Left lung (tissue), 4 donors: ENCODE measurements at regions not wholly inside any gene's neighbourhood (a gene's known extent, or its start where the extent isn't known, plus 50 kb on each side); places are given as distances from the start of the nearest gene placed in this dataset.

Experiments
- ATAC-seq: fragments of 200-7000 bp; cut with Tn5 transposase; one replicate; pipeline ENCODE4 v1.9.1; 2020; ENCODE audit warnings: moderate library complexity
- DNase-seq, 4 donors: peaks; one replicate each; pipeline ENCODE4 v3.0.0-alpha.2; 2013 to 2020
- H3K27ac ChIP-seq, 2 donors: fragments of 200-600 bp; sonication (generic) in 1 of 2; one replicate each; pipeline versions ENCODE4 v1.5.0 to v1.8.0; 2020 to 2021
- H3K27me3 ChIP-seq, 2 donors: fragments of 200-600 bp; sonication (generic) in 1 of 2; one replicate each; pipeline versions ENCODE4 v1.5.0 to v1.8.0; 2020 to 2021
- H3K36me3 ChIP-seq, 2 donors: fragments of 200-600 bp; sonication (generic) in 1 of 2; one replicate each; pipeline versions ENCODE4 v1.5.0 to v1.8.0; 2020 to 2021
- H3K4me1 ChIP-seq, 2 donors: fragments of 200-600 bp; one replicate each; pipeline ENCODE4 v1.8.0; 2021
- H3K4me3 ChIP-seq, 2 donors: fragments of 200-600 bp; sonication (generic) in 1 of 2; one replicate each; pipeline versions ENCODE4 v1.5.0 to v1.8.0; 2020 to 2021; ENCODE audit warnings: mild to moderate bottlenecking in 1 of 2
- H3K9me3 ChIP-seq, 2 donors: fragments of 200-600 bp; sonication (generic) in 1 of 2; one replicate each; pipeline versions ENCODE4 v1.5.0 to v1.8.0; 2020 to 2021
- CTCF ChIP-seq, 2 donors: fragments of 200-600 bp; sonication (generic) in 1 of 2; IDR thresholded peaks; one replicate each; pipeline versions ENCODE4 v1.5.0 to v1.8.0; 2021; ENCODE audit warnings: antibody characterized with exemption in 2 of 2
- intact Hi-C, 2 donors: fragments of 100-400 bp; cut with DNase I; formaldehyde crosslinking; loops; one replicate each; pipeline versions ENCODE4 v1.11.2 to v1.14.2; 2022
- donor health status: DM: no; HTN: yes; CAD: no.
- donor health status: DM: no; HTN: no; CAD: no.

- no peak for DNase-seq
- Histone ChIP-seq H3K4me1 (no peaks in the 10 kb centered on the region), H3K36me3 (no peaks in the 10 kb centered on the region), H3K4me3 (no peak overlapping the region), H3K27me3 (no peaks in the 10 kb centered on the region), H3K27ac (no peak overlapping the region), H3K9me3 (no peaks in the 10 kb centered on the region)
- no peak for TF ChIP-seq CTCF (IDR thresholded peaks at IDR 0.05)
- intact Hi-C loops: no loop called here
- ATAC-seq: no peak
These were observed 96.8 kb upstream of the CSNK1A1L start for GRCh38 chr13:37202264-37202663.

GRCh38 chr13:37201081-37201480 lies 95.6 kb upstream of the CSNK1A1L start:
- no peak for DNase-seq
- no peak for TF ChIP-seq CTCF (IDR thresholded peaks at IDR 0.05)

GRCh38 chr13:37198629-37199028 lies 93.2 kb upstream of the CSNK1A1L start:
- no peak for TF ChIP-seq CTCF (IDR thresholded peaks at IDR 0.05)
- DNase-seq: no peak

More at GRCh38 chr13:37201081-37201480, 95.6 kb upstream of the CSNK1A1L start:
- H3K4me3 ChIP-seq: no peak overlapping the region
- H3K9me3 ChIP-seq: no peaks in the 10 kb centered on the region
- H3K4me1 ChIP-seq: no peaks in the 10 kb centered on the region
- ATAC-seq: no peak
- intact Hi-C loops: no loop called here
- H3K27ac ChIP-seq: no peak overlapping the region
- no peaks in the 10 kb centered on the region for H3K36me3 ChIP-seq
- H3K27me3 ChIP-seq: no peaks in the 10 kb centered on the region

GRCh38 chr13:37195621-37196020 lies 90.2 kb upstream of the CSNK1A1L start:
- no peak for TF ChIP-seq CTCF (IDR thresholded peaks at IDR 0.05)
- DNase-seq: no peak
- Histone ChIP-seq H3K36me3 (no peaks in the 10 kb centered on the region), H3K4me3 (no peak overlapping the region), H3K27me3 (no peaks in the 10 kb centered on the region), H3K9me3 (no peaks in the 10 kb centered on the region), H3K27ac (no peak overlapping the region), H3K4me1 (no peaks in the 10 kb centered on the region)
- no peak for ATAC-seq
- intact Hi-C loops: loop anchor here in 1 of 2 donors (5.0 kb wide), 1 partner anchor 202 kb away; no protein-coding TSS in a partner anchor

More at GRCh38 chr13:37198629-37199028, 93.2 kb upstream of the CSNK1A1L start:
- Histone ChIP-seq H3K36me3 (no peaks in the 10 kb centered on the region), H3K27ac (no peak overlapping the region), H3K4me1 (no peaks in the 10 kb centered on the region), H3K9me3 (no peaks in the 10 kb centered on the region), H3K4me3 (no peak overlapping the region), H3K27me3 (no peaks in the 10 kb centered on the region)
- ATAC-seq: no peak
- intact Hi-C loops: loop anchor here in 1 of 2 donors (5.0 kb wide), 1 partner anchor 199 kb away; no protein-coding TSS in a partner anchor

- DNase-seq: no peak
- H3K9me3 ChIP-seq: no peaks in the 10 kb centered on the region
- H3K27me3 ChIP-seq: no peaks in the 10 kb centered on the region
- no peak overlapping the region for H3K4me3 ChIP-seq
- no peak for TF ChIP-seq CTCF (IDR thresholded peaks at IDR 0.05)
- H3K36me3 ChIP-seq: no peaks in the 10 kb centered on the region
- no peaks in the 10 kb centered on the region for H3K4me1 ChIP-seq
- H3K27ac ChIP-seq: no peak overlapping the region
- intact Hi-C loops: no loop called here
- no peak for ATAC-seq
These were observed 89.0 kb upstream of the CSNK1A1L start for GRCh38 chr13:37194428-37194861.
